GM12865 (cell line): ENCODE measurements at regions not wholly inside any gene's neighbourhood (a gene's known extent, or its start where the extent isn't known, plus 50 kb on each side); places are given as distances from the start of the nearest gene placed in this dataset.

Experiments used
- DNase-seq: peaks from one replicate; pipeline ENCODE4 v3.0.0; 2010; ENCODE audit warnings: low read depth
- H3K4me3 ChIP-seq: 2 replicates; pipeline ENCODE4 v1.5.1; 2011; ENCODE audit warnings: mild to moderate bottlenecking, low read depth, low read length, control low read depth
- TF ChIP-seq, protein P1 (sequence below): IDR thresholded peaks from 2 replicates; pipeline ENCODE4 v1.5.1; 2011; ENCODE audit warnings: low read length, control low read depth, low read depth, inconsistent platforms; ENCODE audit not compliant: insufficient read depth; ENCODE audit errors: missing control alignments

DNA sequence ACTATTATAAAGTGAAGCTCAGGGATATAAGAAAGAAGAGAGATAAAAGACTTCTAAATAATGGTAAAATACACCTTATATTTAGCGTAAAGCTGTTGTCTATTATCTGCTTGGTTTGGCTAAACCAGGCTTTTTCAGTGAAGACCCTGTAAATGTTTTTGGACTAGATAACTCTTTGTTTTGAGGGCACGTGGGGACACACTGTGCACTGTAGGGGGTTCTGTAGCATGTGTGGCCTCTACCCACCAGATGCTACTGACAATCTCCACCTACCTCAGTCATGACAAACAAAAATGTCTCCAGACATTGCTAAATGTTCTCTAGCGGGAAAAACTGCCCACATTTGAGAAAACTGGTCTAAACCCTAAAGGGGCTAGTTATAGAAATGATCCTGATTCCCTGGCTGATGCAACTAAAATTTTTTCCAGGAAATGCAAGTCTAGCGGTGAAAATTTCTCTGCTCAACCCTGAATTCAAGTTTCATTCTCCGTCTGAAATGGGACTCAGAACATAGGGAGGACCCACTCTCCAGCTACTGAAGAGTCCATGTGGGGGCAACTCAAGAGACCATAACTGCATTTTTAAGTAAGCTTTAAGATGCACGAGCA, 355.2 kb upstream of the RASGEF1B start:
- no peak overlapping the region for H3K4me3 ChIP-seq
- no peak for DNase-seq
- TF ChIP-seq, protein P1, sequence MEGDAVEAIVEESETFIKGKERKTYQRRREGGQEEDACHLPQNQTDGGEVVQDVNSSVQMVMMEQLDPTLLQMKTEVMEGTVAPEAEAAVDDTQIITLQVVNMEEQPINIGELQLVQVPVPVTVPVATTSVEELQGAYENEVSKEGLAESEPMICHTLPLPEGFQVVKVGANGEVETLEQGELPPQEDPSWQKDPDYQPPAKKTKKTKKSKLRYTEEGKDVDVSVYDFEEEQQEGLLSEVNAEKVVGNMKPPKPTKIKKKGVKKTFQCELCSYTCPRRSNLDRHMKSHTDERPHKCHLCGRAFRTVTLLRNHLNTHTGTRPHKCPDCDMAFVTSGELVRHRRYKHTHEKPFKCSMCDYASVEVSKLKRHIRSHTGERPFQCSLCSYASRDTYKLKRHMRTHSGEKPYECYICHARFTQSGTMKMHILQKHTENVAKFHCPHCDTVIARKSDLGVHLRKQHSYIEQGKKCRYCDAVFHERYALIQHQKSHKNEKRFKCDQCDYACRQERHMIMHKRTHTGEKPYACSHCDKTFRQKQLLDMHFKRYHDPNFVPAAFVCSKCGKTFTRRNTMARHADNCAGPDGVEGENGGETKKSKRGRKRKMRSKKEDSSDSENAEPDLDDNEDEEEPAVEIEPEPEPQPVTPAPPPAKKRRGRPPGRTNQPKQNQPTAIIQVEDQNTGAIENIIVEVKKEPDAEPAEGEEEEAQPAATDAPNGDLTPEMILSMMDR = no peak

DNA sequence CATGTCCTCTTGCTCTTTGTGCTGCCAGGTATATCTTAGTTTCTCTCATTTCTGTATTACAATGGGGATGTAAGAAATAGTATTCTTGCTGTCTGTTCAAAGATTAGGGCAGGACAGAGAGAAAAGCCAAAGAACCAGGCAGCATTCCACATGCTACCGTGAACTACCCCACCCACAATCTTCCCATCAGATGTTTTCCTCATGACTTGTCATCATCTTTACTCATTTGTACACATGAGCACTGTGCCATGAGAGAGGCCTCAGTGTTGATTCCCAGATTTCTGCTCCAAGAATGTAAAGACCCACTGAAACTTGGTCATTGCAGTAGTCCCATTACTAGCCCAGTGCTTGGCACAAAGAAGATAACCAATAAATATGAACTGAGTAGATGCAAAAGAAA, 354.6 kb upstream of the RASGEF1B start:
- TF ChIP-seq, protein P1 = no peak
- DNase-seq = no peak
- no peak overlapping the region for H3K4me3 ChIP-seq

DNA sequence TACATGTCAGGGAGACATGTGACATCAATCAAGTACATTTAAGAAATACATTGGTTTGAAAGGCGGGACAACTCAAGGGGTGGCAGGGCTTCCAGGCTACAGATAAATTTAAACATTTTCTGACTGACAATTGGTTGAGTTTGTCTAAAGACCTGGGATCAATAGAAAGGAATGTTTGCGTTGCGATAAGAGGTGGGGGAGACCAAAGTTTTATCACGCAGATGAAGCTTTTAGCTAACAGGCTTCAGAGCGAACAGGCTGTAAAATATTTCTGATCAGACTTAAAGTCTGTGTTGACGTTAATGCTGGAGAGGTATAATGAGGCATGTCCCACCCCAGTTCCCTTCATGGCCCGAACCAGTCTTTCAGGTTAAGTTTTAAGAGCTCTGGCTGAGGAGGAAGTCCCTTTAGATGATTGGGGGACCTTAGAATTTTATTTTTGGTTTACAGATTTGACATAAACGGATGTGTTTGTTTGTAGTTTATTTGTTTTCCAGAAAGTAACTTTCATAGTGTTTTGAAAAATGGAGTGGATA, 346.7 kb upstream of the RASGEF1B start:
- DNase-seq = no peak
- TF ChIP-seq, protein P1 = no peak
- no peak overlapping the region for H3K4me3 ChIP-seq

DNA sequence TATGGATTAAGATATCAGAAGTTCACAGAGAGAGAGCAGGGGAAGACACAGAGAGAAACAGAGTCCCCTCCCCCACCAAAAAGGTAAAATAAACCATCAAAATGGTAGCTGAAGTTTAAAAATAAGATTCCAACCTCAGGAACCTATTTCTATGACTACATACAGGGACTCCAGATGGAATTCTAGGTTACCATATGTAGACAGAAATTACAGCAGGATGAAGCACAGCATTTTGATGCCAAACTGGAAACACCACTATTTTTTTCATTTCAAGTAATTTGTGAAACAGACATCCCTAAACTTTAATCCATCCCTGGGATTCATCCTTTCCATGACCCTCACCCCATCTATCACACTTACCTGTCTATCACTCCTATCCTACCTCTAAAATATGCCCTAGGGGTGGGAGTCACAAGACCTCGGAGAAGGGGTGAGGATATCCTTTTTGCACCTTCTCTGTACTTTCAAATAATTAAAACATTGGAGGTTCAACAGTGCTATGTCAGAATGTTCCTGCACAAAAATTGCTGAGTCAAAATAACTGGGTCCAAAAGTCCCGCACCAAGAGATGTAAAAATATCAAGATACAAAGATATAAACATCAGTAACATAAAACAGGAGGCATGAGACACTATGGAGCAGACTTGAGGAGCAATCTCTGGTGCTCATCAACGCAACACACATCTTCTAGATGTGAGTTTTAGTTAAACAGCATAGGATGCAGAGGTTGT, 344.5 kb upstream of the RASGEF1B start:
- TF ChIP-seq, protein P1 = no peak
- no peak for DNase-seq
- H3K4me3 ChIP-seq = no peak overlapping the region

DNA sequence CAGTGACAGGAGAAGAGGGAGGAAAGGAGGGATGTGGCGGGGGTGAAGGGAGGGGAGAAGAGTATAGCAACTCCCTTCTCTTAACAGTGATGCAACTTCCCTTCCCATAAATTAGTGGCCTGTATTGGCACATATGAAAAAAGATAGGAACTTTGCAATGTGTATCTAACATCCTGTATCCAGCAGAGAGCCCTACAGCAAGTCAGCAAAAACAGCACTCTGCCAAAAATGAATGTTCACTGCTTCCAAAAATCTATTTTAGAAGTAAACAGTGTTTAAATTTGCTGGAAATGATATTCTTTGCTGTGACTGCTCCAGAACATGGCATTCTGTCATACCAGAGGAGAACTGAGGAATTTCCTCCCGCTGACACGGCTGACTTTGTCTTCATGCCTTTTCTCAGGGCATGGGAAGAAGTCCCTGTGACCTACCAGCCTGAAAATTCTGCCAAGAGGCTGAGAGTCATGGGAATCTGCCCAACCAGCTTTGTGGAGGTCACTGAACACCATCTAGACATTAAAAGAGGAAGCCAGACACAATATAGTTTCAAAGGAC, 343.4 kb upstream of the RASGEF1B start:
- H3K4me3 ChIP-seq = no peak overlapping the region
- DNase-seq = no peak
- TF ChIP-seq, protein P1 = no peak

DNA sequence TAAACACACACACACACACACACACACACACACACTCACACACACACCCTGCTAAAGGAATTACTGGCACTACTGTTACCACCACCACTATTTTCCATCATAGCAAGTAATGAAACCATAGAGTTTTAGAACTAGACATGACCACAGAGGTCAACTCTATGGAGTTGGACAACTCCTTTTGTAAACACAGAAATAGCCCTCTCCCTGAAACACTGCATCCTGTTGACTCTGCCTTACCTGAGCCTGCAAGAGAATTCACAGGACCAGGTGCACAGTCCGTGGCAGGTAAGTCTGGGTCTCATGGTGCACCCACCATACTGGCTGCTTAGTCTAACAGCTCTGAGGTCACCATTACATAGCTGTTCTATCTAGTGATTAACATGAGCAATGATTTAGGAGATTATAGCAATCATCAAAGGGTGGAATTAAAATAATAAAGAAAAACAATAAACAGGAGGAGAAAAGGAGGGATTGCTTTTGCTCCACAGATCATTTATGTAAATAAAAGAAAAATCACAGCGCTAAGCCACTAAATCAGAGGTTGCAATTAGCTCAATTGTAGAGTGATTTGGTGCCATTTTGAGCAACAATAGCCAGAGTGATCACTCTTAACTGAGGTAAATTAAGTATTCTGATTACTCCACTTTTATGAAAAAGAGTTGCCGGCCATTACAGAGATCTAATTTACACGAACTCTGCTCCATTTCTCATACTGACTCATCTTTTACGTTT, 340.0 kb upstream of the RASGEF1B start:
- TF ChIP-seq, protein P1 = no peak
- no peak for DNase-seq
- no peak overlapping the region for H3K4me3 ChIP-seq
